ENCODE measurements at regions not wholly inside any gene's neighbourhood (a gene's known extent, or its start where the extent isn't known, plus 50 kb on each side); places are given as distances from the start of the nearest gene placed in this dataset.
A peak's percentile ranks its signal among the peaks of the same experiment; 100 is the strongest.

GRCh38 chr17:36835036-36835435, 102.2 kb upstream of the LHX1 start:
- H3K27me3 ChIP-seq (ENCODE audit: control insufficient read depth in 2 of 2, insufficient read depth in 2 of 2, low read length in 2 of 2), result peaks cover 0 to 5% of the 10 kb centered on the region in 2 donors
- no peaks in the 10 kb centered on the region for H3K36me3 Mint-ChIP-seq
- H3K79me2 ChIP-seq (ENCODE audit: insufficient read depth, low read length), result no peaks in the 10 kb centered on the region
- no peaks in the 10 kb centered on the region for H3K36me3 ChIP-seq (replicated peaks in 1 of 2; ENCODE audit: control insufficient read depth in 1 of 2, insufficient read depth in 2 of 2, low read length in 2 of 2)
- H3K27ac Mint-ChIP-seq, result peak overlapping the region in 1 of 7 donors; percentile 2
- peaks cover 3 to 10% (median 7%) of the 10 kb centered on the region in 7 donors for H3K9me3 Mint-ChIP-seq
- H3K27ac ChIP-seq (ENCODE audit: low read depth in 1 of 2, low read length in 2 of 2), result no peak overlapping the region
- H3K9me3 ChIP-seq (replicated peaks in 1 of 2; ENCODE audit: control insufficient read depth in 1 of 2, insufficient read depth in 1 of 2, low read length in 2 of 2), result no peaks in the 10 kb centered on the region
- peaks cover 18 to 26% (median 23%) of the 10 kb centered on the region in 3 donors for H3K27me3 Mint-ChIP-seq (ENCODE audit: low read depth in 3 of 3)
- no peak overlapping the region for H2AFZ ChIP-seq (ENCODE audit: insufficient read depth, low read depth, low read length, poor library complexity, severe bottlenecking)
- no peak overlapping the region for H3K9ac ChIP-seq (ENCODE audit: insufficient read depth, low read length, poor library complexity, severe bottlenecking)
- H3K4me1 Mint-ChIP-seq, result no peaks in the 10 kb centered on the region
- no peaks in the 10 kb centered on the region for H4K20me1 ChIP-seq (ENCODE audit: insufficient read depth, low read length)
- DNase-seq, result no peak
- no peak overlapping the region for H3K4me3 Mint-ChIP-seq
- no peak overlapping the region for H3K4me2 ChIP-seq (replicated peaks; ENCODE audit: extremely low read depth, low read length, poor library complexity, severe bottlenecking)
- no peak overlapping the region for H3K4me3 ChIP-seq (replicated peaks in 1 of 3; ENCODE audit: low read depth in 2 of 3, low read length in 3 of 3)
- TF ChIP-seq CTCF (IDR thresholded peaks at IDR 0.05), result no peak
- no peaks in the 10 kb centered on the region for H3K4me1 ChIP-seq (ENCODE audit: control insufficient read depth in 1 of 2, insufficient read depth in 2 of 2, low read length in 2 of 2)
- 100% methylated on average over 1 of the region's 4 CpGs for WGBS (ENCODE audit: insufficient coverage)
- intact Hi-C loops (cut with micrococcal nuclease), result no loop called here

- WGBS (ENCODE audit: insufficient coverage), result 60% methylated on average over 9 of the region's 14 CpGs
- intact Hi-C loops (cut with micrococcal nuclease), result no loop called here
Observed at GRCh38 chr17:36837195-36837938, 99.9 kb upstream of the LHX1 start.

More at GRCh38 chr17:36837195-36837938, 99.9 kb upstream of the LHX1 start:
- no peak overlapping the region for H3K9ac ChIP-seq (ENCODE audit: insufficient read depth, low read length, poor library complexity, severe bottlenecking)
- no peak overlapping the region for H2AFZ ChIP-seq (ENCODE audit: insufficient read depth, low read depth, low read length, poor library complexity, severe bottlenecking)
- TF ChIP-seq CTCF (IDR thresholded peaks at IDR 0.05), result no peak
- no peak overlapping the region for H3K4me2 ChIP-seq (replicated peaks; ENCODE audit: extremely low read depth, low read length, poor library complexity, severe bottlenecking)
- Mint-ChIP-seq H3K36me3 (no peaks in the 10 kb centered on the region), H3K4me1 (no peaks in the 10 kb centered on the region), H3K27ac (no peak overlapping the region), H3K9me3 (peaks cover 3 to 10% (median 6%) of the 10 kb centered on the region in 7 donors), H3K4me3 (no peak overlapping the region), H3K27me3 (ENCODE audit: low read depth in 3 of 3) (peaks cover 19 to 30% (median 22%) of the 10 kb centered on the region in 3 donors)
- DNase-seq, result no peak
- no peak overlapping the region for H3K27ac ChIP-seq (ENCODE audit: low read depth in 1 of 2, low read length in 2 of 2)
- no peaks in the 10 kb centered on the region for H3K79me2 ChIP-seq (ENCODE audit: insufficient read depth, low read length)
- peaks cover 0 to 5% of the 10 kb centered on the region in 2 donors for H3K27me3 ChIP-seq (ENCODE audit: control insufficient read depth in 2 of 2, insufficient read depth in 2 of 2, low read length in 2 of 2)
- no peaks in the 10 kb centered on the region for H4K20me1 ChIP-seq (ENCODE audit: insufficient read depth, low read length)
- no peaks in the 10 kb centered on the region for H3K4me1 ChIP-seq (ENCODE audit: control insufficient read depth in 1 of 2, insufficient read depth in 2 of 2, low read length in 2 of 2)
- H3K9me3 ChIP-seq (replicated peaks in 1 of 2; ENCODE audit: control insufficient read depth in 1 of 2, insufficient read depth in 1 of 2, low read length in 2 of 2), result no peaks in the 10 kb centered on the region
- no peak overlapping the region for H3K4me3 ChIP-seq (replicated peaks in 1 of 3; ENCODE audit: low read depth in 2 of 3, low read length in 3 of 3)
- no peaks in the 10 kb centered on the region for H3K36me3 ChIP-seq (replicated peaks in 1 of 2; ENCODE audit: control insufficient read depth in 1 of 2, insufficient read depth in 2 of 2, low read length in 2 of 2)
